Left colon (tissue), 2 donors: ENCODE measurements at regions not wholly inside any gene's neighbourhood (a gene's known extent, or its start where the extent isn't known, plus 50 kb on each side); places are given as distances from the start of the nearest gene placed in this dataset.

Experiments used
- ATAC-seq: fragments of 200-7000 bp; cut with Tn5 transposase; one replicate; pipeline ENCODE4 v1.9.1; 2020; ENCODE audit warnings: mild to moderate bottlenecking, moderate library complexity
- DNase-seq, 2 donors: peaks; one replicate each; pipeline ENCODE4 v3.0.0-alpha.2; 2020
- intact Hi-C, 2 donors: fragments of 100-400 bp; cut with DNase I in 1 of 2; cut with micrococcal nuclease in 1 of 2; formaldehyde crosslinking; loops; one replicate each; pipeline versions ENCODE4 v1.11.2 to v1.14.0; 2022; cut with DNase I, micrococcal nuclease
- donor health status: DM: no; HTN: no; CAD: no.
- donor health status: DM: yes; HTN: yes; CAD: no.

GRCh38 chr13:106129273-106129672, 406.2 kb downstream of the EFNB2 start:
- DNase-seq (no peak), ATAC-seq (peak; percentile 61)
- intact Hi-C loops: no loop called here

DNA sequence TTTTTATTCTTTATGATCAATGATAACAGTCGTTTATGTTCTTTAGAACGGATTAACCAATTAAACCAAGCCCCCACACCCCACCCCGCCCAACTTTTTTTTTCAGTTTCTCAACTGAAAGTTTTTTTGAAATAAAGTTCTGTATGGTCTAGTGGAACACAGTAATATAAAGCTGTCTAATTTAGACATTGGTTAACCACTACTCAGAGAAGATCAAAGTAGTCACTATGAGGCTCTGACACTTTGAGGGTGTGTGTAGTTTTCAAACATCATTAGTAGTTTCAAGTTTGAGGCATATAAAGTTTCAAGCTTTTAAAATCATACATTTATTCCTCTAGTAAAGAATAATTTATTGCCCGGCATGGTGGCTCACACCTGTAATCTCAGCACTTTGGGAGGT, 413.2 kb downstream of the EFNB2 start:
- DNase-seq: no peak
- no peak for ATAC-seq
- intact Hi-C loops: no loop called here

- intact Hi-C loops: no loop called here
- ATAC-seq: no peak
- DNase-seq: no peak
Observed at GRCh38 chr13:106121173-106121754, 414.2 kb downstream of the EFNB2 start.

DNA sequence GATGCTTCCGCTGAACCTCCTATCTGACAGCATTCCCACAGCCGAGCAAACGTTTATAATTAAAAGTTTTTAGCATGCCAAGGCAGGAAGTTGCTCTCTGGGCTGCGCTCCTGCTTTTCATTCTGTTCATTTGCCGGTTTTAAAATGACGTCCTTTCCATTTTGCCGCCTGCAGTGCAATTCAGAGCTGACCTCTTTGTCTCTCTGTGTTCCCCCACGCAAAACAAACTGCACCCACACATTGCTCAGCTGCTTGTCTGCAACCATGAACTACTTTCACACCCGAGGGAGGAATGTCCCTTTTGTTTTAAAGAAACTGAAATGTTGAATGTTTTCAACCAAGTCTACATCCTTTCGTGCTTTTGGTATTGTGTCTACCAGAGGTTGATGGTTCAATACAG, 416.5 kb downstream of the EFNB2 start:
- DNase-seq: no peak
- ATAC-seq: no peak
- intact Hi-C loops: no loop called here

- intact Hi-C loops: no loop called here
- no peak for DNase-seq
- ATAC-seq: no peak
Observed at GRCh38 chr13:106118050-106118449, 417.4 kb downstream of the EFNB2 start.

- DNase-seq (no peak), ATAC-seq (no peak)
- intact Hi-C loops: no loop called here
Observed at GRCh38 chr13:106117640-106118039, 417.8 kb downstream of the EFNB2 start.

DNA sequence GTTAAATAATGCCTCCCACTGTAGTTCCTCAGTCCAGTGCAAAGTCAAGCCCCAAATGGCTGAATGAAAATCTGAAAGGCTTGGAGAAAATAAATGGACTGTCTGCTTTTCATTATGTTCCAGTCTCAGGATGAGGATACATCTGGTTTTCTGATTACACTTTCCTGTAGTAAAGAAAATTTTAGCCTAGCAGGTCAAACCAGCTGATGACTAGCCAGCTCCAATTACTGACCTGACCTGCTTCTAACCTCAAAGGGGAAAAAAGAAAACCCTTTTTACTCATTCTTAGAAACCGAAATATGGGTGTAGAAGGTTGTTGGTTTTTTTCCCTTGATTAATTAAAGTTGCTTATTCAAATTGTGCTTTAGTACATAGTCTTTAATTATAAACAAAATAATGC, 418.4 kb downstream of the EFNB2 start:
- no peak for ATAC-seq
- intact Hi-C loops: no loop called here
- no peak for DNase-seq

- ATAC-seq: no peak
- no peak for DNase-seq
- intact Hi-C loops: no loop called here
Observed at GRCh38 chr13:106115081-106115480, 420.4 kb downstream of the EFNB2 start.

DNA sequence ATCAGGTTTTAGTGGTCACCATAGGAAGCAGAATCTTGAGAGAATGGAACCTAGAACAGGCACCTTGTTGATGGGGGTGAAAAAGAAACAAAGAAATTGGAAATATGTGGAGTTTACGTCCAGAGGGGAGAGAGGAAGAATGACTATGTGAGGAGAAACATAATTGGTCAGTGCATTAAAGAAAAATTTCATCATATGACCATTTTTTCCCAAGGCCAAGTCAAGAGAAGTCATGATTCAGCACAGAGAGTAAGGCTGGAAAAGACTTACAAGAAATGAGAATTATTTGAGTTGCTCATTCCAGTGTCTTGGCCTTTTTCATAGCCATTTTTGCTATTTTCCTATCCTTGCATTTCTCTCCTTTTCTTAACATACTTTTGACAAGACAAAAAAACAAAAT, 421.7 kb downstream of the EFNB2 start:
- no peak for DNase-seq
- no peak for ATAC-seq
- intact Hi-C loops: no loop called here

DNA sequence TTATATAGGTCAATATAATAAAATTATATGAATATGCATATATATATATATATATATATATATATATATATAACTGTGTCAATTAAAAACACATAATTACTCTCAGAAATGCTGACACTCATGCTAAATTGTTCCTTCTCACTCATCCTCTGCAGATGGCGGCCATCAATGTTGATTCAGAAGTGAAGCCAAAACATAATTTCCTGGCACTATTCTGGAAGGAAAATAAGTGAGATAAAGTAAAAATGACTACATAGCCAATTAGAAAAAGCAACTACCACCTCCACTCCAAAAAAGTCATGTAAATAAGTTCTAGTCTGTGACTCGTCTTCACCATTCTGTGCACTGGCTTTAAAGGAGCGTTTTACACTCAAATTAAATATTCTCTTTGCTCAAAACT, 423.3 kb downstream of the EFNB2 start:
- ATAC-seq: no peak
- intact Hi-C loops: no loop called here
- no peak for DNase-seq

DNA sequence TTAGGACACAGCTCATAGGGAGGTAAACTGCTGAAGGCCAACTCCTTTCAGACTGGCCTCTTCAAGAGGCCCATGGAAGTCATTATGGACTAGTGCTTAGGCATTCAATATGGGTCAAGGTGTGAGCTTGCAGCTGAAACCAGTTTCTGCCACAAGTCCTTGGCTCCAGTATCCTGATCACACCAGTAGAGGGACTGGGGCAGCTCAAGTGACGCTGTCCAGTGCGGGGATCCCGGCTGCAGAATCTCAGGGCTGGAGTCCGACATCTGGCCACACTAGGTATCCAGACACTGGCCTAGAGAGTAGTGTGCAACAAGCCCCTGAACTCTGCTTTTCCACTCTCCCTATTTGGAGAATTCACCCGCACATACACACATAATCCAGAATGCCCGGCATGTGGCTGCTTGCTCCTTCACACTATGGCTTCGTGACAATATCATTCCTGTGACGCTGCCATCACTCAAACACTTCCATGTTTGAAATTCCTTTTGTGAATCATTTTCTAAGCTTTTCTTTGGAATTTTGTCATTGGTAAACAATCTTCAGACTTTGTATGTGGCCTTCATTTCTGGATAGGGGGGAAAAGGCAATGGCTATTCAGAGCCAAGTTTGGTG, 425.1 kb downstream of the EFNB2 start:
- intact Hi-C loops: no loop called here
- DNase-seq (no peak), ATAC-seq (no peak)

DNA sequence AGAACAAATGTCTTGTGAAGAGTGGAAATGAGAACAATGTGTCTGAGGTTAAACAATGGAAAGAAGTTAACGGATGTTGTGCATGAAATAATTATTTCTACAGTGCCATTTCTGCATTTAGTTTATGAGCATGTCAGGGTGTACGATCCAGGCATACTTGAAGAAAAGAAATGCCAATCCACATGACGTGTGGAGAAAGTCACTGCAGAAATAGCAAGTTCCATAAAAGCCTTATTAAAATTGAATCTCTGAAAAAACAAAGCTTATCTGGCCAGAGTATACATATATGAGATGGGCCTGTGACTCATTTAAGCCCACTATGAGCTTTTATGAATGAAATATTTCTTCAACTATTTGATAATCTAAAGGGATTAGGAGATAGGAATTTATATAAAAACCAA, 426.1 kb downstream of the EFNB2 start:
- intact Hi-C loops: no loop called here
- no peak for DNase-seq
- no peak for ATAC-seq

DNA sequence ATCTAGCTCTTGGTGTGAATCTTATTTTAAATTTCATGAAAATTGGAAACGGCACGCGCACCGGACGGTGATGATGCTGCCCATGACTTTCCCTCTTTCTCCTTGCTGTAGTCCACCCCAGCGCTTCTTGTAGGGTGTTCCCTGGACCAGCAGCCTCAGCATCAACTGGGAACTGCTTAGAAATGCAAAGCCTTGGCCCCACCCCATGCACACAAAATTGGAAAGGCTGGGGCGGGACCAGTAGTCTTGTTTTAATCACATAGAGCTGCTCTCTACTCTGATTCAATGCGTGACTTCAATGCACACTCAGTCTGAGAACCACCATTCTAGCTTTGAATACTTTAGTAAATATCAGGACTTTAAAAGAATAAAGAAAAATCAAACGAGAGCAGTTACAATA, 427.1 kb downstream of the EFNB2 start:
- no peak for ATAC-seq
- intact Hi-C loops: no loop called here
- no peak for DNase-seq

DNA sequence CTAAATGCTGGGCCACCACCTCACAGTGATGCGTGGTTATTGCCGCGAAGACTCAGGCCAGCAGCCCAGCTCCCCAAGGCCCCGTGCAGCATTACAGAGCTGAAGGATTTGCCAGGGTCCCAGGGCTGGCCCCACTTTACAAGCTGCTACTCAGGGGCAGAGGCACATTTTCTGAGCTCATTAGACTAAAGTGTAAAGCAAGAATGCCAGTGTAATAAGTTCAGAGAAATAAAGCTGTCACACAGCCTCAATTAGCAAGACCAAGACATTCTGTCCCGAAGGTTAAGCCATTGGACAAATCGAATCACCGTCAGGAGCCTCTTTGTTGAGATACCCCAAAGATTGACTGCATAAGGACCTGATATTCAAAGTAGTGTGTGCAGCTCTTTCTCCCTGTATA, 428.4 kb downstream of the EFNB2 start:
- ATAC-seq: no peak
- DNase-seq: no peak
- intact Hi-C loops: no loop called here

- DNase-seq (no peak), ATAC-seq (no peak)
- intact Hi-C loops: no loop called here
Observed at GRCh38 chr13:106105153-106105552, 430.3 kb downstream of the EFNB2 start.

DNA sequence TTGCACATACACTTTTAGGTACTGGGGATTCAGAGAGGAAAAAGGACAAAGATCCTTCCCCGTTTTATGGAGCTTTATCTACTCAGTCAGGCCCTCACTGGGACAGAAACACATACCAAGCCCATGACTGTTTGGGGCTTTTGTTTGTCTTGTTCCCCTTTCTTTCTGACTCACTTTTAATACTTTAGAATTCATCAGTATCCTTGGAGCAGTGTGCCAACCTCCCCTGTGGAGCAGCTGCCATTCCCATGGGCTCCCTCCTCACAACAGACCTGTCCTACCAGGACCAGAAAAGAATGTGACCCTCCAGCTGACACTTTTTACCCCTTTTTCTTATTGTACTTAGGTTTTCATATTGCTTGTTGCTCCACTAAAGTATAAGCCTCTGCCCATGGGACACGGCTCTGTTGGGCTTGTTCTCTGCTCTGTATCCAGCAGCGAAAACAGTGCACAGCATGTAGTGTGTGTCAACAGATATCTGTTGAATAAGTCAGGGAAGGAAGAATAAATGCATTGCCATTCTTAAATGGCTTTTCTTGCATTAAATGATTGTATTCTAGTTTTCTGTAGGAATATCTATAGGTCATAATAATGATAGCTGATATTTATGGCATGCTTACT, 431.1 kb downstream of the EFNB2 start:
- no peak for ATAC-seq
- intact Hi-C loops: no loop called here
- DNase-seq: no peak

DNA sequence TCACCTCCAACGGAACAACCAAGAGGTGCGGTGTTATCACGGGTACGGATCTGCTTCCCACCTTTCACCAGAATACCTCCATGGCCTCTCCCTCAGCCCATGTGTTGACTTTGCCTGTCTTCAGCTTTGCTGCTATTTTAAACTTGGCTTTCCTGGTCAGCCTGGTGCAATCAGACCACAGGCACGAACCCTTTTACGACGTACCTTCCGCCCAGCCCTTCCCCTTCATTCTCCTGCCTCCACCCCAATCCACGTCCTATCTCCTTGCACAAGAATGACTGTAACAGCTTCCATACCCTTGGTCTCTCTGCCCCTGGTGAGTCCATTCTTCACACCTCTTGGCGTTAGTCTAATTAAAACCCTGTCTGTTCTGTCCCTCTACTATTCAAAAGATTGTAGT, 431.7 kb downstream of the EFNB2 start:
- DNase-seq: peak; percentile 31 to 67
- intact Hi-C loops: no loop called here

GRCh38 chr13:106102786-106103185, 432.7 kb downstream of the EFNB2 start:
- no peak for ATAC-seq
- intact Hi-C loops: no loop called here
- DNase-seq: no peak

More for the DNA sequence above, 431.7 kb downstream of the EFNB2 start:
- peak; percentile 35 for ATAC-seq

- intact Hi-C loops: no loop called here
- ATAC-seq (no peak), DNase-seq (no peak)
Observed at GRCh38 chr13:106101201-106101600, 434.3 kb downstream of the EFNB2 start.

GRCh38 chr13:106100171-106100919, 435.1 kb downstream of the EFNB2 start:
- DNase-seq: peak; percentile 80 to 93
- intact Hi-C loops: no loop called here
- peak; percentile 75 for ATAC-seq
